Neural cell (in vitro differentiated cells): ENCODE measurements at regions not wholly inside any gene's neighbourhood (a gene's known extent, or its start where the extent isn't known, plus 50 kb on each side); places are given as distances from the start of the nearest gene placed in this dataset.

Experiments used
- H2AFZ ChIP-seq: fragments of 200-600, 300-800 bp; sonication (generic), shearing (Covaris generic); 2 replicates; pipeline ENCODE4 v1.6.0; 2014; ENCODE audit warnings: low read depth, mild to moderate bottlenecking, antibody characterized with exemption, low read length, moderate library complexity
- H3F3A ChIP-seq: fragments of 200-600 bp; shearing (Covaris generic); 2 replicates; pipeline ENCODE4 v1.6.1; 2016; ENCODE audit warnings: mild to moderate bottlenecking, moderate library complexity, mixed read lengths, antibody characterized with exemption, low read length; ENCODE audit not compliant: insufficient read depth, poor library complexity, severe bottlenecking
- H3K27ac ChIP-seq: fragments of 200-600, 300-800 bp; sonication (generic), shearing (Covaris generic); 2 replicates; pipeline ENCODE4 v1.5.1; 2014; ENCODE audit warnings: mild to moderate bottlenecking, low read length, moderate library complexity
- H3K27me3 ChIP-seq: fragments of 300-800, 200-600 bp; sonication (generic), shearing (Covaris generic); 2 replicates; pipeline ENCODE4 v1.6.0; 2014; ENCODE audit warnings: mild to moderate bottlenecking, low read depth, low read length, moderate library complexity; ENCODE audit not compliant: insufficient read depth
- H3K36me3 ChIP-seq: fragments of 300-800, 200-600 bp; sonication (generic), shearing (Covaris generic); 2 replicates; pipeline ENCODE4 v1.5.1; 2014; ENCODE audit warnings: mild to moderate bottlenecking, antibody characterized with exemption, low read length, moderate library complexity; ENCODE audit not compliant: insufficient read depth
- H3K4me2 ChIP-seq: fragments of 300-800, 200-600 bp; sonication (generic), shearing (Covaris generic); 2 replicates; pipeline ENCODE4 v1.6.0; 2014; ENCODE audit warnings: mild to moderate bottlenecking, low read length
- H3K4me3 ChIP-seq: fragments of 300-800, 200-600 bp; sonication (generic), shearing (Covaris generic); 2 replicates; pipeline ENCODE4 v1.5.1; 2014; ENCODE audit warnings: mild to moderate bottlenecking, low read length, moderate library complexity
- H3K79me2 ChIP-seq: fragments of 200-600 bp; shearing (Covaris generic); replicated peaks from 2 replicates; pipeline ENCODE4 v1.6.0; 2014; ENCODE audit warnings: mild to moderate bottlenecking, low read length, moderate library complexity; ENCODE audit not compliant: insufficient read depth
- H3K9ac ChIP-seq: fragments of 300-800, 200-600 bp; sonication (generic), shearing (Covaris generic); 2 replicates; pipeline ENCODE4 v1.6.1; 2016; ENCODE audit warnings: mild to moderate bottlenecking, low read length, mixed read lengths
- H3K9me2 ChIP-seq: fragments of 200-600 bp; shearing (Covaris generic); 2 replicates; pipeline ENCODE4 v1.6.1; 2016; ENCODE audit warnings: mild to moderate bottlenecking, low read length, mixed read lengths; ENCODE audit not compliant: insufficient read depth
- H3K9me3 ChIP-seq: fragments of 200-600, 300-800 bp; sonication (generic), shearing (Covaris generic); 2 replicates; pipeline ENCODE4 v1.6.1; 2016; ENCODE audit warnings: mild to moderate bottlenecking, mixed run types, low read length, moderate library complexity, mixed read lengths
- H4K20me1 ChIP-seq: fragments of 200-600 bp; shearing (Covaris generic); 2 replicates; pipeline ENCODE4 v1.6.1; 2016; ENCODE audit warnings: mild to moderate bottlenecking, mixed run types; ENCODE audit not compliant: insufficient read depth
- EP300 ChIP-seq: fragments of 450-650 bp; conservative IDR thresholded peaks from 2 replicates; pipeline ENCODE4 v1.6.1; 2014; ENCODE audit warnings: antibody characterized with exemption, mild to moderate bottlenecking, moderate library complexity; ENCODE audit not compliant: poor library complexity, severe bottlenecking
- RAD21 ChIP-seq: fragments of 450-650 bp; conservative IDR thresholded peaks from 2 replicates; pipeline ENCODE4 v1.6.1; 2014; ENCODE audit warnings: antibody characterized with exemption, mild to moderate bottlenecking, moderate library complexity
- TF ChIP-seq, protein P1 (sequence below): IDR thresholded peaks from 2 replicates; pipeline ENCODE4 v1.6.1; 2012; ENCODE audit warnings: borderline replicate concordance
- TF ChIP-seq, protein P2 (sequence below): fragments of 450-650 bp; IDR thresholded peaks from 2 replicates; pipeline ENCODE4 v1.5.1; 2014; ENCODE audit warnings: antibody characterized with exemption, mild to moderate bottlenecking, moderate library complexity; ENCODE audit not compliant: poor library complexity, severe bottlenecking

DNA sequence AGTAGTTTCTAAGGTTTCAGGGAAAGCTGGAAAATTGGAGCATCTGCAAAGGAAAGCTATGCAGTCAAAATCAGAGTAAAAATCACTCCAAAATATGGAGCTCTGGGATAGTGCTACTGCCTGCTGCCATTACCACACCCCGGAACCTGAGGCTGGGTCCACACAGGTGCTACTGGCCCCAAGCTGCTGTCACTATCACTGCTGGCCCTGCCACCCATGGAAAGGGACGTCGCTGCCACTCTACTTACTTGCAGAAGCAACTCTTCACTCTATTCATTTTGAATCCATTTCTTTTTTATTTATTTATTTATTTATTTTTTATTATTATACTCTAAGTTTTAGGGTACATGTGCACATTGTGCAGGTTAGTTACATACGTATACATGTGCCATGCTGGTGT, 60.3 kb upstream of the RGS18 start (continued):
- TF ChIP-seq, protein P1, sequence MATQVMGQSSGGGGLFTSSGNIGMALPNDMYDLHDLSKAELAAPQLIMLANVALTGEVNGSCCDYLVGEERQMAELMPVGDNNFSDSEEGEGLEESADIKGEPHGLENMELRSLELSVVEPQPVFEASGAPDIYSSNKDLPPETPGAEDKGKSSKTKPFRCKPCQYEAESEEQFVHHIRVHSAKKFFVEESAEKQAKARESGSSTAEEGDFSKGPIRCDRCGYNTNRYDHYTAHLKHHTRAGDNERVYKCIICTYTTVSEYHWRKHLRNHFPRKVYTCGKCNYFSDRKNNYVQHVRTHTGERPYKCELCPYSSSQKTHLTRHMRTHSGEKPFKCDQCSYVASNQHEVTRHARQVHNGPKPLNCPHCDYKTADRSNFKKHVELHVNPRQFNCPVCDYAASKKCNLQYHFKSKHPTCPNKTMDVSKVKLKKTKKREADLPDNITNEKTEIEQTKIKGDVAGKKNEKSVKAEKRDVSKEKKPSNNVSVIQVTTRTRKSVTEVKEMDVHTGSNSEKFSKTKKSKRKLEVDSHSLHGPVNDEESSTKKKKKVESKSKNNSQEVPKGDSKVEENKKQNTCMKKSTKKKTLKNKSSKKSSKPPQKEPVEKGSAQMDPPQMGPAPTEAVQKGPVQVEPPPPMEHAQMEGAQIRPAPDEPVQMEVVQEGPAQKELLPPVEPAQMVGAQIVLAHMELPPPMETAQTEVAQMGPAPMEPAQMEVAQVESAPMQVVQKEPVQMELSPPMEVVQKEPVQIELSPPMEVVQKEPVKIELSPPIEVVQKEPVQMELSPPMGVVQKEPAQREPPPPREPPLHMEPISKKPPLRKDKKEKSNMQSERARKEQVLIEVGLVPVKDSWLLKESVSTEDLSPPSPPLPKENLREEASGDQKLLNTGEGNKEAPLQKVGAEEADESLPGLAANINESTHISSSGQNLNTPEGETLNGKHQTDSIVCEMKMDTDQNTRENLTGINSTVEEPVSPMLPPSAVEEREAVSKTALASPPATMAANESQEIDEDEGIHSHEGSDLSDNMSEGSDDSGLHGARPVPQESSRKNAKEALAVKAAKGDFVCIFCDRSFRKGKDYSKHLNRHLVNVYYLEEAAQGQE = no peak

DNA sequence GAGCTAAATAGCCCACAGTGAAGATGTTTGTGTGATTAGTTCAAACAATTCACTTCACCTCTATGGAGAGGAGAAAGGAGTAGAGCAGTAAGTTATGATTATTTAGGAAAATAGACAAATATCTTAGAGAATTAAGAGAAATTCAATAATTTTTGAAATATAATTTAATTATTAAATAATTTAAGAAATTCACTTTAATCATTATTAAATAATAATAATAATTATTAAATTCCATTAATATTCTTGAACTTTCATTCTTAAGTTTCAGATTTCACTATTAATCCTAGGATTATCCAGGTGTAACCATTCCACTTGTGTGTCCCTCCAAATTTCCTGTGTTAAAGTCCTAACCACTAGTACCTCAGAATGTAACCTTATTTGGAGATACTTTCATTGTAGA, 58.9 kb upstream of the RGS18 start:
- no peak overlapping the region for H3K9ac ChIP-seq

More for the DNA sequence above, 58.9 kb upstream of the RGS18 start:
- Histone ChIP-seq H3K4me2 (no peak overlapping the region), H3K27me3 (no peaks in the 10 kb centered on the region), H3F3A (no peaks in the 10 kb centered on the region), H3K9me2 (no peaks in the 10 kb centered on the region), H2AFZ (no peak overlapping the region), H3K27ac (no peak overlapping the region), H3K9me3 (no peaks in the 10 kb centered on the region), H3K79me2 (no peaks in the 10 kb centered on the region), H3K36me3 (no peaks in the 10 kb centered on the region), H3K4me3 (no peak overlapping the region), H4K20me1 (no peaks in the 10 kb centered on the region)
- TF ChIP-seq, protein P1 = no peak
- TF ChIP-seq EP300 (no peak), RAD21 (no peak)
- TF ChIP-seq, protein P2, sequence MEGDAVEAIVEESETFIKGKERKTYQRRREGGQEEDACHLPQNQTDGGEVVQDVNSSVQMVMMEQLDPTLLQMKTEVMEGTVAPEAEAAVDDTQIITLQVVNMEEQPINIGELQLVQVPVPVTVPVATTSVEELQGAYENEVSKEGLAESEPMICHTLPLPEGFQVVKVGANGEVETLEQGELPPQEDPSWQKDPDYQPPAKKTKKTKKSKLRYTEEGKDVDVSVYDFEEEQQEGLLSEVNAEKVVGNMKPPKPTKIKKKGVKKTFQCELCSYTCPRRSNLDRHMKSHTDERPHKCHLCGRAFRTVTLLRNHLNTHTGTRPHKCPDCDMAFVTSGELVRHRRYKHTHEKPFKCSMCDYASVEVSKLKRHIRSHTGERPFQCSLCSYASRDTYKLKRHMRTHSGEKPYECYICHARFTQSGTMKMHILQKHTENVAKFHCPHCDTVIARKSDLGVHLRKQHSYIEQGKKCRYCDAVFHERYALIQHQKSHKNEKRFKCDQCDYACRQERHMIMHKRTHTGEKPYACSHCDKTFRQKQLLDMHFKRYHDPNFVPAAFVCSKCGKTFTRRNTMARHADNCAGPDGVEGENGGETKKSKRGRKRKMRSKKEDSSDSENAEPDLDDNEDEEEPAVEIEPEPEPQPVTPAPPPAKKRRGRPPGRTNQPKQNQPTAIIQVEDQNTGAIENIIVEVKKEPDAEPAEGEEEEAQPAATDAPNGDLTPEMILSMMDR = no peak
